22Rv1 (cell line): ENCODE measurements at regions not wholly inside any gene's neighbourhood (a gene's known extent, or its start where the extent isn't known, plus 50 kb on each side); places are given as distances from the start of the nearest gene placed in this dataset.

Experiments used
- ZFX ChIP-seq: fragments of 450-650 bp; IDR thresholded peaks from 2 replicates; pipeline ENCODE4 v1.6.1; 2017; ENCODE audit warnings: antibody characterized with exemption, borderline replicate concordance
- TF ChIP-seq, protein P1 (sequence below): fragments of 450-650 bp; IDR thresholded peaks from 2 replicates; pipeline ENCODE4 v1.5.1; 2017; ENCODE audit warnings: mild to moderate bottlenecking

DNA sequence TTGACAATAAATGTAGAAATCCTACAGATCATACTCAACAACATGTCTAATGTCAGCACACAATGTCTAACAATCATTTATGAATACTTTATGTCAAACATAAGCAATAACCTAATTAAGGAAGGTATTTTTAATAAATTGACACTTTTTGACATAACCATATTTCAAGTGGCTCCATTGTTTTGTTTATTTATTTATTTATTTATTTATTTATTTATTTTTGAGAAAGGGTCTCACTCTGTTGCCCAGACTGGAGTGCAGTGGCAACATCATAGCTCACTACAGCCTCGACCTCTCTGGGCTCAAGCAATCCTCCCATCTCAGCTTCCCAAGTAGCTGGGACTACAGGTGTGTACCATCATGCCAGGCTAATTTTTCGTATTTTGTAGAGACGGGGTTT, 267.6 kb upstream of the BTG1 start:
- TF ChIP-seq, protein P1, sequence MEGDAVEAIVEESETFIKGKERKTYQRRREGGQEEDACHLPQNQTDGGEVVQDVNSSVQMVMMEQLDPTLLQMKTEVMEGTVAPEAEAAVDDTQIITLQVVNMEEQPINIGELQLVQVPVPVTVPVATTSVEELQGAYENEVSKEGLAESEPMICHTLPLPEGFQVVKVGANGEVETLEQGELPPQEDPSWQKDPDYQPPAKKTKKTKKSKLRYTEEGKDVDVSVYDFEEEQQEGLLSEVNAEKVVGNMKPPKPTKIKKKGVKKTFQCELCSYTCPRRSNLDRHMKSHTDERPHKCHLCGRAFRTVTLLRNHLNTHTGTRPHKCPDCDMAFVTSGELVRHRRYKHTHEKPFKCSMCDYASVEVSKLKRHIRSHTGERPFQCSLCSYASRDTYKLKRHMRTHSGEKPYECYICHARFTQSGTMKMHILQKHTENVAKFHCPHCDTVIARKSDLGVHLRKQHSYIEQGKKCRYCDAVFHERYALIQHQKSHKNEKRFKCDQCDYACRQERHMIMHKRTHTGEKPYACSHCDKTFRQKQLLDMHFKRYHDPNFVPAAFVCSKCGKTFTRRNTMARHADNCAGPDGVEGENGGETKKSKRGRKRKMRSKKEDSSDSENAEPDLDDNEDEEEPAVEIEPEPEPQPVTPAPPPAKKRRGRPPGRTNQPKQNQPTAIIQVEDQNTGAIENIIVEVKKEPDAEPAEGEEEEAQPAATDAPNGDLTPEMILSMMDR = no peak
- no peak for TF ChIP-seq ZFX
